Activated T-helper 1 cell treated with Interleukin-2 at 50 U/mL for 16 hours (primary cell): ENCODE measurements at regions not wholly inside any gene's neighbourhood (a gene's known extent, or its start where the extent isn't known, plus 50 kb on each side); places are given as distances from the start of the nearest gene placed in this dataset.
"Not testable (repeated sequence)": the region's sequence is repeated elsewhere in the genome, so short reads cannot be mapped to it uniquely, and the experiment has no call there.

Experiments
- DNase-seq: peaks from one replicate; pipeline ENCODE4 v3.0.0-alpha.2; 2020; ENCODE audit warnings: low read depth

DNA sequence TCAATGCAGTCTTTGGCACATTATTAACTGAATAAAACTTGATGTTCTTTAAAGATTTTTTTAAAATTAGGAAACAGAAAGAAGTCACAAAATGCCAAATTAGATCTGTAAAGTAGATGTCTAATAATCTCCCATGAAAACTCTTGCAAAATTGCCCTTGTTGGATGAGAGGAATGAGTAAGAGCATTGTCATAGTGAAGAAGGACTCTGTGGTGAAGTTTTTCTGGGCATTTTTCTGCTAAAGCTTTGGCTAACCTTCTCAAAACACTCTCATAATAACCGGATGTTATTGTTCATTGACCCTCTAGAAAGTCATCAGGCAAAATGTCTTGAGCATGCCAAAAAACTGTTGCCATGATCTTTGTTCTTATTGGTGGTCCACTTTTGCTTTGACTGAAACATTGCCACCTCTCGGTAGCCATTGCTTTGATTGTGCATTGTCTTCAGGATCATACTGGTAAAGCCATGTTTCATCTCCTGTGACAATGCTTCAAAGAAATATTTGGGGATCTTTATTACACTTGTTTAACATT is 549.3 kb downstream of the LIG4 start:
- DNase-seq, result no peak

DNA sequence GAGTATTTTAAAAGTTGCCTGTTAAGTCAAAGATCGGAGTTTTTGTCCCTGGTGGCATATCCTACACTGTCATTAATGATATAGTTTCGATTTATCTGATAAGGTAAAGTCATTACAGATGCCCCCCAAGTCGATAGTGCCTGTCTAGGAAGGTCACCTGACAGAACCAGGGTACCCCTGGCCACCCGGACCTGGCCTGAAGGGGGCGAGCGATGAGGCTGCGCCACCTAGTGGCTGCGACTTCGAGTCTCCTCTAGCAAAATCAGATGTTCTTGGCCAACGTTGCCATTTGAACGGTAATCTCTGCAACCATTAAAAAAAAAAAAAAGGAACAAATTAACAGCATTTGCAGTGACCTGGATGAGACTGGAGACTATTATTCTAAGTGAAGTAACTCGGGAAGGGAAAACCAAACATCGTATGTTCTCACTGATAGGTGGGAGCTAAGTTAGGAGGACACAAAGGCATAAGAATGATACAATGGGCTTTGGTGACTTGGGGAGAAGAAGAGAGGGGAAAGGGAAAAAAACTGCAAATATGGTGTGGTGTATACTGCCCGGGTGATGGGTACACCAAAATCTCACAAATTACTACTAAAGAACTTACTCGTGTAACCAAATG is 565.1 kb downstream of the LIG4 start:
- DNase-seq, result no peak

DNA sequence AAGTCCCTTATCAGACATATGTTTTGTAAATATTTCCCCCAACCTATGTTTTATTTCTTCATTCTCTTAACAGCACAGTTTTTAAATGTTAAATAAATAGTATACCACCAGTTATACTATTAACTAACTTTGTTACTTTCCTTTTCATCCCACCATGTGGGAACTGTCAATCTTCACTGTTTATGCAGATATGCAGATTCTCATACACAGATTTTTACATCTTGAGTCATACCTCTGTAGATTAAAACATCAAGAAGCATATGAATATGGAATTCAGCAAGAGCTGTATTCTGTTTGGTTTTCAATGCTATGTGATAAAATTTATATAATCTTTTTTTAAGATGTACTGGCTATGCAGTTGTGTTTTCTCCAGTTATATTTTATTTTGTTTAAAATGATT is 566.3 kb downstream of the LIG4 start:
- DNase-seq, result no peak

- DNase-seq, result no peak
Observed at GRCh38 chr13:107644136-107644535, 571.2 kb downstream of the LIG4 start.

DNA sequence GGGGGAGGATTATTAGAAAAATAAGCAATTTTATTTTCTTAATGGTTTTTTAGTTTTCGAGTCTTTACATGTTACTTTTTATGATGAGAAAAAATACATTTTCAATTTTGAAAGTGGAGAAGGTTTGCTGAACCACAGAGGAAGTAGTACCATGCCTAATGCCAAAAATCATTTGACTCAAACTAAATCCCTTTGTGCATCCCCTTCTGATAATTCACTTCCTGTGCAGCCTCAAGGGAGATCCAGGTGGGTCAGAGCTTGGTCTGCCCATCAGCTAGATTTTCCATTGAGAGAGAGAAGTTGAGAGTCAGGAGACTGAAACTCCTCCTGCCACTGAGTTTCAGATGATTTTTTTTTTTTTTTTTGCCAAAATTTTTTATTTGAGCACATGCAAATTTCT is 571.7 kb downstream of the LIG4 start:
- no peak for DNase-seq

DNA sequence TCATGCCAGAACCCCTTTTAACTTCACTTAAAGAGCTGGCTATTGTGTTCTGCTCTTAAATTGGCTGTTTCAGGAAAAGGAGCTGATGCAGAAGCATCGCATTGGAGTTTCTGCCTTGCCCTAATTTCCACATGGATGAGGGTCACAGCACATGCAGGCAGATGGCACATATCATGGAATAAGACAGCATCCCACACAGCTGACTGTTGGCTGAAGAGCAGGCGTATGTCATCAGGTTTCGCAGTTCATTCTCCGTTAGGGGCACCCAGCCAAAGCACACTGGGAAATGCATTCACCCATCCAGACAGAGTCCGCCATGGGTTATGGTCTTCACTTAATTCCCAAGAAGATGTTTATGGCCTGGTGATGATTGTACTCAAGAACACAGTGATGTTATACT is 572.5 kb downstream of the LIG4 start:
- DNase-seq, result no peak

DNA sequence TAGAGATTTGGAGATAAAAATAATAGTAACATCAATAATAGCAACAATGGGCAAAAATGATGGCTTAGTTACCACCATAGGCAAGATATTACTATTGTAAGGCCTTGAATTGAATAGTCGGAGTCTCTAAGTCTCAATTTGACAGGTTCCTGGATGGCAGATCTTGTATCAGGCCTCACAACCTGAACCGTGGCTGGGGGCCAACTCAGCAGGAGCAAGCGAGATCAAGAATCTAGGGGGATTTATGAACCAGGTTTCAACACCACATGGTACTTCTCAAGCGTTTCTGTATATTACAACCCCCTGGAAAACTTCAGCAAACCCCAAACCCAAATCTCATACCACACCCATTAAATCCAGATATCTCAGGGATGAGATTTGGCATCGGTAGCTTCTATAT is 573.8 kb downstream of the LIG4 start:
- DNase-seq, result no peak

DNA sequence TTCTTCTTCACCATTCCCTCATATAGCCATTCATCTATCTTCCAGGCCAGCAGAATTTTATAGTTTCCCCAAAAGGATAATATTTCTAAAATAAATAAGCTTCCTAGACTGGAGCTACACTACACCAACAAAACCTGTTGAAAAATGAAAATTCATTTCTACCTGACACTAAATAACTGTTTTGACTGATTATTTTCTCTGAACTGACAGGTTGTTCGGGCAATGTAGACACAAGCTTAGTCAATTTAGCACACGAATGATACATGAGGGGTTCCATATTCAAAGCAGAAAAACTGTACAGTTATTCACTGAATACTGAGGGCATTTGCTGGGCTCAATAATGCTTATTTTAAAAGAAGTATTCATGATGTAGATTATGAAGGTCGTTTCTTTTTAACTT is 589.7 kb downstream of the LIG4 start:
- no peak for DNase-seq

- DNase-seq, result no peak
Observed at GRCh38 chr13:107617527-107617926, 597.8 kb downstream of the LIG4 start.

- no peak for DNase-seq
Observed at GRCh38 chr13:107612376-107612775, 603.0 kb downstream of the LIG4 start.

GRCh38 chr13:107608736-107609135 is 606.6 kb downstream of the LIG4 start:
- DNase-seq, result no peak

GRCh38 chr13:107600971-107601370 is 614.4 kb downstream of the LIG4 start:
- no peak for DNase-seq

DNA sequence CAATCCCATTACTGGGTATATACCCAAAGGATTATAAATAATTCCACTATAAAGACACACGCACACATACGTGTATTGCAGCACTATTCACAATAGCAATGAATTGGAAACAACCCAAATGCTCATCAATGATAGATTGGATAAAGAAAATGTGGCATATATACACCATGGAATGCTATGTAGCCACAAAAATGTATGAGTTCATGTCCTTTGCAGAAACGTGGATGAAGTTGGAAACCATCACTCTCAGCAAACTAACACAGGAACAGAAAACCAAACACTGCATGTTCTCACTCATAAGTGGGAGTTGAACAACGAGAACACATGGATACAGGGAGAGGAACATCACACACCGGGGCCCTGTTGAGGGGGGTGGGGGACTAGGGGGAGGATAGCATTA is 619.0 kb downstream of the LIG4 start:
- DNase-seq, result not testable (repeated sequence)

GRCh38 chr13:107590556-107590955 is 624.8 kb downstream of the LIG4 start:
- no peak for DNase-seq

- no peak for DNase-seq
Observed at GRCh38 chr13:107587681-107588080, 627.7 kb downstream of the LIG4 start.

- DNase-seq, result no peak
Observed at GRCh38 chr13:107586216-107586615, 629.1 kb downstream of the LIG4 start.

GRCh38 chr13:107585469-107586180 is 629.7 kb downstream of the LIG4 start:
- no peak for DNase-seq

GRCh38 chr13:107582171-107582570 is 633.2 kb downstream of the LIG4 start:
- DNase-seq, result no peak

DNA sequence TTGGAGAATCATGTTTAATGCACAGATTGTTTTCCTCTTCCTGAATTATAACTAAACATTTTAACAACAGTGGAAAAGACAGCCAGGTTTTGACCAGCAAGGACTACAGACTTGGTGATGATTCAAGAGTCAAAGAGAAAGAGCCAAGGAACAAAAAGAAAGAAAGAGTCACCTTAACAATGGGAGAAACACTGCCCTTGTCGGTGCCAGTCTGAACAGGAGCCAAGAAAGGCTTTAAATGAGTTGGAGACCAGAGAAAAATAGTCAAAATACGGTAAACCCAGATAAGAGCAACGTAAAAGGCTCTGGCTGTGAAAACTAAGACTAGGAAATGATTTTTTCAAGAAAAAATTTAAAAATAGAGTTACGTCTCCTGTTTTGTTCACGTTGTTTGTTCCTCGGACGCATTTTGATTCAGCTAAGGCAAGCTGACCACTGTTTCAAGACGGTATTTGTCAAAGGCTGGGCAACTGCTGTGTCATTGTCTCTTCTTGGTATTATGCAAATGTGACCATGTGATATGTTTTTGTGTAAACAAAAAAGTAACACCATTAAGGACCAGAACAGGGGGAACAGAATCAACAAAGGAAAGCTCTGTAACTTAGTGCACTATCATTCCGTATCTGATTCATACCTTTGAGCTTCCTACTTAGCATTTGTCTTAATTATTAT is 634.5 kb downstream of the LIG4 start:
- no peak for DNase-seq

GRCh38 chr13:107576430-107576829 is 638.9 kb downstream of the LIG4 start:
- DNase-seq, result no peak

- DNase-seq, result no peak
Observed at GRCh38 chr13:107574517-107575210, 640.7 kb downstream of the LIG4 start.

DNA sequence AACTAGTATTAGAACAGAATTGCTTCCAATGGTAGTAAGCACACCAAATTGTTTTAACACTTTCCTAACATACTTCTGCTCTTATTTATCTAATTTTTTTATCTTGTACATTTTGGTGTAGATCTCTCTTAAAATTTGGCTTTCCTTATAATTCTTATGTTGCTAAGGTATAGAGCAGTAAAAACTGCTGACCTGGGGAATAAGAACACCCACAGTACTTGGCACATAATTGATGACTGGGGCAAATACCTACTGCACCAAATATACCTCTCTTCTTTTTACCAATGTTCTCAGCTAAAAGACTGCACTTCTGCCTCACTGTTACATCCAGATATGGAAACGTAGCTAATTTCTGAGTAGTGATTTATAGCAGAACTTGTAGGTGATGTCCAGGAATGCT is 642.2 kb downstream of the LIG4 start:
- DNase-seq, result no peak

DNA sequence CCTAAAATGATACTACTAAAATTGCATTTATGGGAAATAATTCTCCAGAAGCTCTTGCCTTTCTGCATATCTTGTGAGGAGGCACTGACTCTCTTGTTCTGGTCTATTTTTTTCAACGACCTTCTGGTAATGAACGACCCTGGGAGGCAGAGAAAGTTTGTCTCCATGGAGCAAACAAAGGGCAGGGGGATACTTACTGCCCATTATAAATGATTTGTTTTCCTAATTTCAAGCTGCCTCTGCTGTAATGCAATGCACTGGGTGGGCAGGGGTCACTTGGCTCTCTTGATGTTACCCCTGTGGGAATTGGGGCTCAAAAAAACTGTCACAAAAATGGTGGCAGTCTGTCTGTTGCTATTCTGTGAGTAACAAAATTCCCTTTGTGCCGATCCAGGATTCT is 643.2 kb downstream of the LIG4 start:
- no peak for DNase-seq
